CD4-positive, CD25-positive, alpha-beta regulatory T cell (primary cell): ENCODE measurements at regions not wholly inside any gene's neighbourhood (a gene's known extent, or its start where the extent isn't known, plus 50 kb on each side); places are given as distances from the start of the nearest gene placed in this dataset.
"Not testable (repeated sequence)": the region's sequence is repeated elsewhere in the genome, so short reads cannot be mapped to it uniquely, and the experiment has no call there.

ENCODE experiments used
- ATAC-seq, 2 donors: fragments of 150-1000 bp; cut with Tn5 transposase; one replicate each; pipeline ENCODE4 v1.10.0; 2021; ENCODE audit warnings: low read depth in 2 of 2, moderate number of reproducible peaks in 2 of 2, moderate library complexity in 1 of 2
- DNase-seq, 3 donors: peaks; one replicate each; pipeline versions ENCODE4 v3.0.0 to v3.0.0-alpha.2; 2012 to 2022; ENCODE audit warnings: mixed read lengths in 1 of 3
- H3K27ac ChIP-seq: one replicate; pipeline ENCODE4 v1.7.0; 2013; ENCODE audit warnings: mild to moderate bottlenecking, low read length; ENCODE audit not compliant: insufficient read depth, poor library complexity, severe bottlenecking
- H3K27me3 ChIP-seq: one replicate; pipeline ENCODE4 v1.7.0; 2013; ENCODE audit warnings: low read length; ENCODE audit not compliant: control insufficient read depth, insufficient read depth
- H3K36me3 ChIP-seq: one replicate; pipeline ENCODE4 v1.7.0; 2013; ENCODE audit warnings: mild to moderate bottlenecking, low read length, moderate library complexity; ENCODE audit not compliant: control insufficient read depth, insufficient read depth
- H3K4me1 ChIP-seq: 2 replicates; pipeline ENCODE4 v1.7.0; 2013; ENCODE audit warnings: mild to moderate bottlenecking, low read length; ENCODE audit not compliant: insufficient read depth, control insufficient read depth, poor library complexity, severe bottlenecking
- H3K4me3 ChIP-seq: one replicate; pipeline ENCODE4 v1.7.0; 2013; ENCODE audit warnings: low read depth, mild to moderate bottlenecking, low read length, moderate library complexity
- H3K9me3 ChIP-seq, 2 experiments: 1 replicate in 1 of 2; 2 replicates in 1 of 2; pipeline ENCODE4 v1.7.0; 2013; ENCODE audit warnings: low read length in 2 of 2, mild to moderate bottlenecking in 1 of 2, moderate library complexity in 1 of 2; ENCODE audit not compliant: control insufficient read depth in 2 of 2
- H3K27ac Mint-ChIP-seq, 3 donors: one replicate each; pipeline ENCODE4 v1.8.0; 2020 to 2022; ENCODE audit warnings: mild to moderate bottlenecking in 3 of 3, mixed read lengths in 3 of 3, moderate library complexity in 2 of 3
- H3K27me3 Mint-ChIP-seq: one replicate; pipeline ENCODE4 v1.8.0; 2022; ENCODE audit warnings: mild to moderate bottlenecking, mixed read lengths
- H3K36me3 Mint-ChIP-seq: one replicate; pipeline ENCODE4 v1.8.0; 2020; ENCODE audit warnings: mixed read lengths
- H3K4me1 Mint-ChIP-seq, 4 donors: one replicate each; pipeline ENCODE4 v1.8.0; 2020 to 2022; ENCODE audit warnings: mixed read lengths in 4 of 4, mild to moderate bottlenecking in 1 of 4
- H3K4me3 Mint-ChIP-seq, 4 donors: one replicate each; pipeline ENCODE4 v1.8.0; 2020 to 2022; ENCODE audit warnings: mild to moderate bottlenecking in 4 of 4, mixed read lengths in 4 of 4, moderate library complexity in 3 of 4
- H3K9me3 Mint-ChIP-seq, 7 donors: one replicate each; pipeline ENCODE4 v1.8.0; 2020 to 2022; ENCODE audit warnings: mixed read lengths in 7 of 7, mild to moderate bottlenecking in 3 of 7, moderate library complexity in 2 of 7

- peaks cover 0 to 6% (median 0%) of the 10 kb centered on the region in 4 donors for H3K4me1 Mint-ChIP-seq
These were observed 157.7 kb downstream of the RPLP1 start for GRCh38 chr15:69610277-69610676.

GRCh38 chr15:69610858-69611257 lies 158.2 kb downstream of the RPLP1 start:
- no peak overlapping the region for H3K4me3 ChIP-seq
- DNase-seq (no peak), ATAC-seq (no peak)
- H3K4me1 ChIP-seq, result no peaks in the 10 kb centered on the region
- no peaks in the 10 kb centered on the region for H3K27me3 ChIP-seq
- H3K27ac ChIP-seq, result no peak overlapping the region
- peaks cover 0 to 1% (median 0%) of the 10 kb centered on the region in 7 donors for H3K9me3 Mint-ChIP-seq
- no peaks in the 10 kb centered on the region for H3K27me3 Mint-ChIP-seq
- no peak overlapping the region for H3K27ac Mint-ChIP-seq
- no peaks in the 10 kb centered on the region for H3K36me3 ChIP-seq
- H3K4me3 Mint-ChIP-seq, result no peak overlapping the region
- H3K4me1 Mint-ChIP-seq, result peaks cover 0 to 5% (median 0%) of the 10 kb centered on the region in 4 donors
- no peaks in the 10 kb centered on the region for H3K36me3 Mint-ChIP-seq
- no peaks in the 10 kb centered on the region for H3K9me3 ChIP-seq

More at GRCh38 chr15:69610277-69610676, 157.7 kb downstream of the RPLP1 start:
- no peaks in the 10 kb centered on the region for H3K4me1 ChIP-seq
- H3K36me3 ChIP-seq, result no peaks in the 10 kb centered on the region
- no peaks in the 10 kb centered on the region for H3K27me3 Mint-ChIP-seq
- H3K4me3 ChIP-seq, result no peak overlapping the region
- no peaks in the 10 kb centered on the region for H3K27me3 ChIP-seq
- DNase-seq, result no peak
- ATAC-seq, result no peak
- no peak overlapping the region for H3K27ac Mint-ChIP-seq
- H3K27ac ChIP-seq, result no peak overlapping the region
- no peak overlapping the region for H3K4me3 Mint-ChIP-seq
- H3K9me3 Mint-ChIP-seq, result no peaks in the 10 kb centered on the region
- no peaks in the 10 kb centered on the region for H3K36me3 Mint-ChIP-seq
- no peaks in the 10 kb centered on the region for H3K9me3 ChIP-seq

GRCh38 chr15:69612112-69612511 lies 159.5 kb downstream of the RPLP1 start:
- no peak overlapping the region for H3K27ac ChIP-seq
- Mint-ChIP-seq H3K4me3 (no peak overlapping the region), H3K4me1 (no peaks in the 10 kb centered on the region), H3K27me3 (no peaks in the 10 kb centered on the region), H3K9me3 (peaks cover 0 to 2% (median 0%) of the 10 kb centered on the region in 7 donors), H3K27ac (no peak overlapping the region), H3K36me3 (no peaks in the 10 kb centered on the region)
- no peak overlapping the region for H3K4me3 ChIP-seq
- DNase-seq (no peak), ATAC-seq (no peak)
- no peaks in the 10 kb centered on the region for H3K4me1 ChIP-seq
- H3K27me3 ChIP-seq, result no peaks in the 10 kb centered on the region
- no peaks in the 10 kb centered on the region for H3K36me3 ChIP-seq
- no peaks in the 10 kb centered on the region for H3K9me3 ChIP-seq

GRCh38 chr15:69613182-69613581 lies 160.6 kb downstream of the RPLP1 start:
- no peak for DNase-seq
- H3K9me3 ChIP-seq, result no peaks in the 10 kb centered on the region
- no peak overlapping the region for H3K27ac Mint-ChIP-seq
- peaks cover 0 to 2% (median 0%) of the 10 kb centered on the region in 7 donors for H3K9me3 Mint-ChIP-seq
- H3K4me3 Mint-ChIP-seq, result no peak overlapping the region
- H3K36me3 Mint-ChIP-seq, result no peaks in the 10 kb centered on the region
- H3K27me3 Mint-ChIP-seq, result no peaks in the 10 kb centered on the region
- ATAC-seq, result no peak
- no peaks in the 10 kb centered on the region for H3K27me3 ChIP-seq
- H3K4me1 Mint-ChIP-seq, result no peaks in the 10 kb centered on the region
- no peak overlapping the region for H3K27ac ChIP-seq
- no peaks in the 10 kb centered on the region for H3K36me3 ChIP-seq
- H3K4me1 ChIP-seq, result no peaks in the 10 kb centered on the region
- H3K4me3 ChIP-seq, result no peak overlapping the region

- no peak overlapping the region for H3K4me3 Mint-ChIP-seq
- no peak overlapping the region for H3K27ac Mint-ChIP-seq
- ATAC-seq (no peak), DNase-seq (no peak)
- peaks cover 0 to 2% (median 0%) of the 10 kb centered on the region in 7 donors for H3K9me3 Mint-ChIP-seq
- H3K27me3 Mint-ChIP-seq, result no peaks in the 10 kb centered on the region
- Histone ChIP-seq H3K27ac (no peak overlapping the region), H3K27me3 (no peaks in the 10 kb centered on the region), H3K4me3 (no peak overlapping the region), H3K9me3 (no peaks in the 10 kb centered on the region), H3K4me1 (no peaks in the 10 kb centered on the region), H3K36me3 (no peaks in the 10 kb centered on the region)
- no peaks in the 10 kb centered on the region for H3K4me1 Mint-ChIP-seq
- H3K36me3 Mint-ChIP-seq, result no peaks in the 10 kb centered on the region
These were observed 161.4 kb downstream of the RPLP1 start for GRCh38 chr15:69613988-69614387.

GRCh38 chr15:69615736-69616135 lies 163.1 kb downstream of the RPLP1 start:
- no peaks in the 10 kb centered on the region for H3K36me3 Mint-ChIP-seq
- Histone ChIP-seq H3K27ac (no peak overlapping the region), H3K4me3 (no peak overlapping the region), H3K36me3 (no peaks in the 10 kb centered on the region), H3K4me1 (no peaks in the 10 kb centered on the region), H3K27me3 (no peaks in the 10 kb centered on the region), H3K9me3 (no peaks in the 10 kb centered on the region)
- peaks cover 6% of the 10 kb centered on the region for H3K27me3 Mint-ChIP-seq
- no peaks in the 10 kb centered on the region for H3K4me1 Mint-ChIP-seq
- peaks cover 0 to 2% (median 0%) of the 10 kb centered on the region in 7 donors for H3K9me3 Mint-ChIP-seq
- no peak overlapping the region for H3K27ac Mint-ChIP-seq
- no peak overlapping the region for H3K4me3 Mint-ChIP-seq
- no peak for ATAC-seq
- DNase-seq, result no peak

GRCh38 chr15:69616558-69616957 lies 163.9 kb downstream of the RPLP1 start:
- no peaks in the 10 kb centered on the region for H3K9me3 ChIP-seq
- peak overlapping the region in 1 of 3 donors; percentile 67 for H3K27ac Mint-ChIP-seq
- no peak for ATAC-seq
- H3K27me3 Mint-ChIP-seq, result peaks cover 6% of the 10 kb centered on the region
- no peaks in the 10 kb centered on the region for H3K27me3 ChIP-seq
- H3K4me3 ChIP-seq, result no peak overlapping the region
- no peaks in the 10 kb centered on the region for H3K4me1 ChIP-seq
- H3K27ac ChIP-seq, result no peak overlapping the region
- peaks cover 0 to 2% (median 0%) of the 10 kb centered on the region in 7 donors for H3K9me3 Mint-ChIP-seq
- no peak for DNase-seq
- H3K4me3 Mint-ChIP-seq, result no peak overlapping the region
- H3K36me3 ChIP-seq, result no peaks in the 10 kb centered on the region
- no peaks in the 10 kb centered on the region for H3K4me1 Mint-ChIP-seq
- H3K36me3 Mint-ChIP-seq, result no peaks in the 10 kb centered on the region

- not testable (repeated sequence) for H3K27ac ChIP-seq, H3K4me3 Mint-ChIP-seq, H3K27me3 ChIP-seq, H3K9me3 ChIP-seq, H3K36me3 ChIP-seq, H3K27ac Mint-ChIP-seq, H3K4me1 Mint-ChIP-seq, ATAC-seq, H3K27me3 Mint-ChIP-seq, H3K4me1 ChIP-seq, H3K9me3 Mint-ChIP-seq, H3K4me3 ChIP-seq, DNase-seq, H3K36me3 Mint-ChIP-seq
These were observed 164.5 kb downstream of the RPLP1 start for GRCh38 chr15:69617144-69617543.
